Loucy (cell line): ENCODE measurements at regions not wholly inside any gene's neighbourhood (a gene's known extent, or its start where the extent isn't known, plus 50 kb on each side); places are given as distances from the start of the nearest gene placed in this dataset.
A peak's percentile ranks its signal among the peaks of the same experiment; 100 is the strongest.

Source experiments
- H2AFZ ChIP-seq: fragments of 200-600 bp; sonication (generic); 2 replicates; pipeline ENCODE4 v1.6.0; 2016; ENCODE audit warnings: antibody characterized with exemption, mild to moderate bottlenecking, low read length, moderate library complexity
- H3F3A ChIP-seq: fragments of 200-600 bp; 2 replicates; pipeline ENCODE4 v1.6.0; 2016; ENCODE audit warnings: antibody characterized with exemption, low read depth, mild to moderate bottlenecking
- H3K27me3 ChIP-seq: fragments of 200-600 bp; sonication (generic); 2 replicates; pipeline ENCODE4 v1.6.1; 2014; ENCODE audit warnings: low read length, mild to moderate bottlenecking; ENCODE audit not compliant: insufficient read depth, poor library complexity, severe bottlenecking
- H3K36me3 ChIP-seq: fragments of 200-600 bp; sonication (generic); 2 replicates; pipeline ENCODE4 v1.6.1; 2016; ENCODE audit warnings: low read length; ENCODE audit not compliant: insufficient read depth
- H3K4me1 ChIP-seq: fragments of 200-600 bp; sonication (generic); 2 replicates; pipeline ENCODE4 v1.5.1; 2014; ENCODE audit warnings: low read length, mild to moderate bottlenecking; ENCODE audit not compliant: insufficient read depth, poor library complexity, severe bottlenecking
- H3K4me2 ChIP-seq: fragments of 200-600 bp; sonication (generic); 2 replicates; pipeline ENCODE4 v1.6.0; 2014; ENCODE audit warnings: antibody characterized with exemption, low read length, low read depth, mild to moderate bottlenecking; ENCODE audit not compliant: poor library complexity, severe bottlenecking
- H3K4me3 ChIP-seq: fragments of 200-600 bp; sonication (generic); 2 replicates; pipeline ENCODE4 v1.5.1; 2014; ENCODE audit warnings: low read length, mild to moderate bottlenecking, mixed read lengths; ENCODE audit not compliant: poor library complexity, severe bottlenecking
- H3K79me2 ChIP-seq: fragments of 200-600 bp; sonication (generic); 2 replicates; pipeline ENCODE4 v1.6.1; 2014; ENCODE audit warnings: low read length; ENCODE audit not compliant: insufficient read depth
- H3K9ac ChIP-seq: fragments of 200-600 bp; sonication (generic); 2 replicates; pipeline ENCODE4 v1.6.0; 2014; ENCODE audit warnings: mild to moderate bottlenecking, low read depth, low read length, moderate library complexity; ENCODE audit not compliant: poor library complexity, severe bottlenecking
- H3K9me2 ChIP-seq: fragments of 200-600 bp; sonication (generic); replicated peaks from 2 replicates; pipeline ENCODE4 v1.6.1; 2016; ENCODE audit warnings: low read depth, low read length, mixed read lengths
- H3K9me3 ChIP-seq: fragments of 200-600 bp; sonication (generic); 2 replicates; pipeline ENCODE4 v1.6.1; 2014; ENCODE audit warnings: mild to moderate bottlenecking, antibody characterized with exemption, low read length, low read depth; ENCODE audit not compliant: insufficient read depth
- H4K20me1 ChIP-seq: fragments of 200-600 bp; sonication (generic); 2 replicates; pipeline ENCODE4 v1.6.0; 2014; ENCODE audit warnings: antibody characterized with exemption, low read length, mild to moderate bottlenecking; ENCODE audit not compliant: insufficient read depth, poor library complexity, severe bottlenecking
- EZH2phosphoT487 ChIP-seq: fragments of 200-600 bp; IDR thresholded peaks from 2 replicates; pipeline ENCODE4 v1.6.1; 2018; ENCODE audit warnings: antibody characterized with exemption, mild to moderate bottlenecking, moderate library complexity, borderline replicate concordance
- TF ChIP-seq, protein P1 (sequence below): fragments of 200-600 bp; sonication (generic); conservative IDR thresholded peaks from 2 replicates; pipeline ENCODE4 v1.5.1; 2014; ENCODE audit warnings: mild to moderate bottlenecking, antibody characterized with exemption, low read length

GRCh38 chr11:122023614-122024250, 92.3 kb downstream of the BLID start:
- H3K27me3 ChIP-seq: no peaks in the 10 kb centered on the region
- no peaks in the 10 kb centered on the region for H4K20me1 ChIP-seq
- no peaks in the 10 kb centered on the region for H3K9me3 ChIP-seq
- H3K9me2 ChIP-seq: no peaks in the 10 kb centered on the region
- H3K4me1 ChIP-seq: no peaks in the 10 kb centered on the region
- no peak overlapping the region for H2AFZ ChIP-seq
- no peak overlapping the region for H3K9ac ChIP-seq
- no peaks in the 10 kb centered on the region for H3K79me2 ChIP-seq
- TF ChIP-seq, protein P1, sequence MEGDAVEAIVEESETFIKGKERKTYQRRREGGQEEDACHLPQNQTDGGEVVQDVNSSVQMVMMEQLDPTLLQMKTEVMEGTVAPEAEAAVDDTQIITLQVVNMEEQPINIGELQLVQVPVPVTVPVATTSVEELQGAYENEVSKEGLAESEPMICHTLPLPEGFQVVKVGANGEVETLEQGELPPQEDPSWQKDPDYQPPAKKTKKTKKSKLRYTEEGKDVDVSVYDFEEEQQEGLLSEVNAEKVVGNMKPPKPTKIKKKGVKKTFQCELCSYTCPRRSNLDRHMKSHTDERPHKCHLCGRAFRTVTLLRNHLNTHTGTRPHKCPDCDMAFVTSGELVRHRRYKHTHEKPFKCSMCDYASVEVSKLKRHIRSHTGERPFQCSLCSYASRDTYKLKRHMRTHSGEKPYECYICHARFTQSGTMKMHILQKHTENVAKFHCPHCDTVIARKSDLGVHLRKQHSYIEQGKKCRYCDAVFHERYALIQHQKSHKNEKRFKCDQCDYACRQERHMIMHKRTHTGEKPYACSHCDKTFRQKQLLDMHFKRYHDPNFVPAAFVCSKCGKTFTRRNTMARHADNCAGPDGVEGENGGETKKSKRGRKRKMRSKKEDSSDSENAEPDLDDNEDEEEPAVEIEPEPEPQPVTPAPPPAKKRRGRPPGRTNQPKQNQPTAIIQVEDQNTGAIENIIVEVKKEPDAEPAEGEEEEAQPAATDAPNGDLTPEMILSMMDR: no peak
- no peak for TF ChIP-seq EZH2phosphoT487
- no peaks in the 10 kb centered on the region for H3K36me3 ChIP-seq
- no peak overlapping the region for H3K4me3 ChIP-seq
- no peaks in the 10 kb centered on the region for H3F3A ChIP-seq
- H3K4me2 ChIP-seq: no peak overlapping the region

GRCh38 chr11:122022646-122023045, 93.4 kb downstream of the BLID start:
- Histone ChIP-seq H3F3A (no peaks in the 10 kb centered on the region), H3K9me3 (no peaks in the 10 kb centered on the region), H3K9me2 (no peaks in the 10 kb centered on the region), H4K20me1 (no peaks in the 10 kb centered on the region), H3K27me3 (no peaks in the 10 kb centered on the region), H3K79me2 (no peaks in the 10 kb centered on the region), H3K4me2 (no peak overlapping the region), H2AFZ (no peak overlapping the region), H3K9ac (no peak overlapping the region), H3K36me3 (no peaks in the 10 kb centered on the region), H3K4me1 (no peaks in the 10 kb centered on the region), H3K4me3 (no peak overlapping the region)
- TF ChIP-seq EZH2phosphoT487: no peak
- TF ChIP-seq, protein P1: no peak

DNA sequence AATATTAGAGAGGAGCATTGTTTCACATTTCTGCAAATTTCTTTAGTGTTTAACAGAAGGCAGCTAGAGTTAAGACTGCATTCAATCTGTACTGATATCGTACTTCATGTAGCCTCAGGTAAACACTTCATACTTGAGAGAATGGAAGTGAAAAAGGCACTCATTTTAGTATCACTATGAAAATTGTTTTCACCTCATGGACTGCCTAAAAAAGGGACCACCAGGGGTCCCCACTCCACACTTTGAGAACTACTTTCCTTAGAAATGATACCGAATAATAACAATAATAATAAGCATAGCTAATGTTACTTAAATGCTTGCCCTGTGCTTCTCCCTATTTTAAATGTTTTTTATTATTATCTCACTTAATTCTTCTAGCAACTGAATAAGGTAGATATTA, 95.1 kb downstream of the BLID start:
- Histone ChIP-seq H4K20me1 (no peaks in the 10 kb centered on the region), H3K79me2 (no peaks in the 10 kb centered on the region), H3K27me3 (no peaks in the 10 kb centered on the region), H3K4me2 (no peak overlapping the region), H3K9ac (no peak overlapping the region), H3K4me3 (no peak overlapping the region), H3K9me2 (no peaks in the 10 kb centered on the region), H3K9me3 (no peaks in the 10 kb centered on the region), H3K4me1 (no peaks in the 10 kb centered on the region), H3K36me3 (no peaks in the 10 kb centered on the region), H2AFZ (no peak overlapping the region), H3F3A (no peaks in the 10 kb centered on the region)
- no peak for TF ChIP-seq EZH2phosphoT487
- TF ChIP-seq, protein P1: peak; percentile 59
